Panc1 (cell line): ENCODE measurements at regions not wholly inside any gene's neighbourhood (a gene's known extent, or its start where the extent isn't known, plus 50 kb on each side); places are given as distances from the start of the nearest gene placed in this dataset.

Experiments
- SIN3A ChIP-seq: IDR thresholded peaks from 2 replicates; pipeline ENCODE4 v1.6.1; 2012; ENCODE audit warnings: low read depth, mild to moderate bottlenecking, low read length, moderate library complexity, borderline replicate concordance; ENCODE audit not compliant: insufficient read depth
- TF ChIP-seq, protein P1 (sequence below): fragments of 450-650 bp; IDR thresholded peaks from 2 replicates; pipeline ENCODE4 v1.5.1; 2017; ENCODE audit warnings: mild to moderate bottlenecking

GRCh38 chr10:128186959-128187787 lies 61.0 kb upstream of the MKI67 start:
- TF ChIP-seq, protein P1, sequence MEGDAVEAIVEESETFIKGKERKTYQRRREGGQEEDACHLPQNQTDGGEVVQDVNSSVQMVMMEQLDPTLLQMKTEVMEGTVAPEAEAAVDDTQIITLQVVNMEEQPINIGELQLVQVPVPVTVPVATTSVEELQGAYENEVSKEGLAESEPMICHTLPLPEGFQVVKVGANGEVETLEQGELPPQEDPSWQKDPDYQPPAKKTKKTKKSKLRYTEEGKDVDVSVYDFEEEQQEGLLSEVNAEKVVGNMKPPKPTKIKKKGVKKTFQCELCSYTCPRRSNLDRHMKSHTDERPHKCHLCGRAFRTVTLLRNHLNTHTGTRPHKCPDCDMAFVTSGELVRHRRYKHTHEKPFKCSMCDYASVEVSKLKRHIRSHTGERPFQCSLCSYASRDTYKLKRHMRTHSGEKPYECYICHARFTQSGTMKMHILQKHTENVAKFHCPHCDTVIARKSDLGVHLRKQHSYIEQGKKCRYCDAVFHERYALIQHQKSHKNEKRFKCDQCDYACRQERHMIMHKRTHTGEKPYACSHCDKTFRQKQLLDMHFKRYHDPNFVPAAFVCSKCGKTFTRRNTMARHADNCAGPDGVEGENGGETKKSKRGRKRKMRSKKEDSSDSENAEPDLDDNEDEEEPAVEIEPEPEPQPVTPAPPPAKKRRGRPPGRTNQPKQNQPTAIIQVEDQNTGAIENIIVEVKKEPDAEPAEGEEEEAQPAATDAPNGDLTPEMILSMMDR = no peak
- no peak for TF ChIP-seq SIN3A
